HL-60 (cell line): ENCODE measurements at regions not wholly inside any gene's neighbourhood (a gene's known extent, or its start where the extent isn't known, plus 50 kb on each side); places are given as distances from the start of the nearest gene placed in this dataset.

ENCODE experiments used
- DNase-seq, 2 experiments: peaks; one replicate each; pipeline ENCODE4 v3.0.0-alpha.2; 2010 to 2020; ENCODE audit warnings: low read depth in 1 of 2, low spot score in 1 of 2
- H3K27ac ChIP-seq: fragments of 250-450 bp; sonication (Bioruptor Pico); replicated peaks from 2 replicates; pipeline ENCODE4 v1.5.1; 2020; ENCODE audit warnings: mild to moderate bottlenecking, moderate library complexity
- H3K27me3 ChIP-seq: fragments of 250-450 bp; sonication (Bioruptor Pico); 2 replicates; pipeline ENCODE4 v1.5.1; 2021; ENCODE audit warnings: mild to moderate bottlenecking, moderate library complexity; ENCODE audit not compliant: insufficient read depth, poor library complexity, severe bottlenecking
- H3K4me3 ChIP-seq: replicated peaks from 2 replicates; pipeline ENCODE4 v1.5.1; 2011; ENCODE audit warnings: mild to moderate bottlenecking, control low read depth, low read length; ENCODE audit not compliant: insufficient read depth
- GABPA ChIP-seq: IDR thresholded peaks from 2 replicates; pipeline ENCODE4 v1.6.1; 2012; ENCODE audit warnings: low read depth
- POLR2AphosphoS5 ChIP-seq: IDR thresholded peaks from 2 replicates; pipeline ENCODE4 v1.6.1; 2012; ENCODE audit warnings: low read depth
- SPI1 ChIP-seq: IDR thresholded peaks from 2 replicates; pipeline ENCODE4 v1.6.1; 2012; ENCODE audit warnings: low read depth, mild to moderate bottlenecking, borderline replicate concordance
- TF ChIP-seq, protein P1 (sequence below): IDR thresholded peaks from one replicate; pipeline ENCODE4 v1.5.1; 2011; ENCODE audit warnings: low read length, control low read depth, inconsistent platforms; ENCODE audit not compliant: insufficient read depth
- TF ChIP-seq, protein P2 (sequence below): IDR thresholded peaks from 2 replicates; pipeline ENCODE4 v1.6.1; 2012; ENCODE audit warnings: low read depth; ENCODE audit not compliant: insufficient replicate concordance

DNA sequence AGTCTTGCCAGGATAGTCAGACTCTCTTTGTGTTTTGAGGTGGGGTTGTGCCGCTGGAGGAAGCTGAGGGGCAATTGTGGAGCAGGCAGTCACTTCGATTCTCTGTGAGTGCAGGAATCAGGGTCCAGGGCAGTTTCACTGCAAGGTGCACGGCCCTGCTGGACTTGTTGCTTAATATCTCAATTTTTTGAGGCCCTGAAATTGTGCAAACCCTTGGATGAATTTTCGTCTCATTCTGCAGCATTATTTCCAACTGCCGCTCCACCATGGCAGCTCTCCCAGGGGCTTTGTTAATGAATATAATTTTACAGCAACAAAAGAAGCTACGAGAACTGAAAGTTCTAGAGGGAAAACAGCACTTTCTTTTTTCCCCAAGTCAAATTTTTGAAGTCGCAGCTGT, 531.9 kb downstream of the QKI start:
- peaks cover 2% of the 10 kb centered on the region for H3K27me3 ChIP-seq
- no peak overlapping the region for H3K4me3 ChIP-seq
- DNase-seq = no peak
- no peak overlapping the region for H3K27ac ChIP-seq
- TF ChIP-seq SPI1 (no peak), POLR2AphosphoS5 (no peak), GABPA (no peak)
- TF ChIP-seq, protein P1, sequence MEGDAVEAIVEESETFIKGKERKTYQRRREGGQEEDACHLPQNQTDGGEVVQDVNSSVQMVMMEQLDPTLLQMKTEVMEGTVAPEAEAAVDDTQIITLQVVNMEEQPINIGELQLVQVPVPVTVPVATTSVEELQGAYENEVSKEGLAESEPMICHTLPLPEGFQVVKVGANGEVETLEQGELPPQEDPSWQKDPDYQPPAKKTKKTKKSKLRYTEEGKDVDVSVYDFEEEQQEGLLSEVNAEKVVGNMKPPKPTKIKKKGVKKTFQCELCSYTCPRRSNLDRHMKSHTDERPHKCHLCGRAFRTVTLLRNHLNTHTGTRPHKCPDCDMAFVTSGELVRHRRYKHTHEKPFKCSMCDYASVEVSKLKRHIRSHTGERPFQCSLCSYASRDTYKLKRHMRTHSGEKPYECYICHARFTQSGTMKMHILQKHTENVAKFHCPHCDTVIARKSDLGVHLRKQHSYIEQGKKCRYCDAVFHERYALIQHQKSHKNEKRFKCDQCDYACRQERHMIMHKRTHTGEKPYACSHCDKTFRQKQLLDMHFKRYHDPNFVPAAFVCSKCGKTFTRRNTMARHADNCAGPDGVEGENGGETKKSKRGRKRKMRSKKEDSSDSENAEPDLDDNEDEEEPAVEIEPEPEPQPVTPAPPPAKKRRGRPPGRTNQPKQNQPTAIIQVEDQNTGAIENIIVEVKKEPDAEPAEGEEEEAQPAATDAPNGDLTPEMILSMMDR = no peak
- TF ChIP-seq, protein P2, sequence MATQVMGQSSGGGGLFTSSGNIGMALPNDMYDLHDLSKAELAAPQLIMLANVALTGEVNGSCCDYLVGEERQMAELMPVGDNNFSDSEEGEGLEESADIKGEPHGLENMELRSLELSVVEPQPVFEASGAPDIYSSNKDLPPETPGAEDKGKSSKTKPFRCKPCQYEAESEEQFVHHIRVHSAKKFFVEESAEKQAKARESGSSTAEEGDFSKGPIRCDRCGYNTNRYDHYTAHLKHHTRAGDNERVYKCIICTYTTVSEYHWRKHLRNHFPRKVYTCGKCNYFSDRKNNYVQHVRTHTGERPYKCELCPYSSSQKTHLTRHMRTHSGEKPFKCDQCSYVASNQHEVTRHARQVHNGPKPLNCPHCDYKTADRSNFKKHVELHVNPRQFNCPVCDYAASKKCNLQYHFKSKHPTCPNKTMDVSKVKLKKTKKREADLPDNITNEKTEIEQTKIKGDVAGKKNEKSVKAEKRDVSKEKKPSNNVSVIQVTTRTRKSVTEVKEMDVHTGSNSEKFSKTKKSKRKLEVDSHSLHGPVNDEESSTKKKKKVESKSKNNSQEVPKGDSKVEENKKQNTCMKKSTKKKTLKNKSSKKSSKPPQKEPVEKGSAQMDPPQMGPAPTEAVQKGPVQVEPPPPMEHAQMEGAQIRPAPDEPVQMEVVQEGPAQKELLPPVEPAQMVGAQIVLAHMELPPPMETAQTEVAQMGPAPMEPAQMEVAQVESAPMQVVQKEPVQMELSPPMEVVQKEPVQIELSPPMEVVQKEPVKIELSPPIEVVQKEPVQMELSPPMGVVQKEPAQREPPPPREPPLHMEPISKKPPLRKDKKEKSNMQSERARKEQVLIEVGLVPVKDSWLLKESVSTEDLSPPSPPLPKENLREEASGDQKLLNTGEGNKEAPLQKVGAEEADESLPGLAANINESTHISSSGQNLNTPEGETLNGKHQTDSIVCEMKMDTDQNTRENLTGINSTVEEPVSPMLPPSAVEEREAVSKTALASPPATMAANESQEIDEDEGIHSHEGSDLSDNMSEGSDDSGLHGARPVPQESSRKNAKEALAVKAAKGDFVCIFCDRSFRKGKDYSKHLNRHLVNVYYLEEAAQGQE = no peak

DNA sequence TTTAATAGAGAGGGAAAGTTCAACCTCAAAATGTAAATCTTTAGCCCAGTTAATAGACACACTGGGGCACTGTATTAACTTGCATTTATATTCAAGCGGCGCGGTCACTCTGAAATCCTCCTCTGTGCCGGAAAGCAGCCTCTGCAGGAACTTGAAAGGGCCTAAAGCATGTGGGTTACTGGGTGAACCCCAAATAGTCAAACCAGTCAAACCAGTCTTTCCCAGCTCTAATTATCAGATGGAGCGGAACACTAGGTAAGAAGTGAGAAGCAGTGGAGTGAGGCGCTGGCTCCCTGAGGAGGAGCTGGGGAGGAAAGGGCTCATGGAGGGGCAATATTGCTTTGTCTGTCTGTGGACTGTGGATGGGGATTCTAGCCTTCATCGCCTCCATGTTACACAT, 531.3 kb downstream of the QKI start:
- peaks cover 2% of the 10 kb centered on the region for H3K27me3 ChIP-seq
- H3K4me3 ChIP-seq = no peak overlapping the region
- TF ChIP-seq, protein P2 = no peak
- TF ChIP-seq GABPA = no peak
- TF ChIP-seq, protein P1 = no peak
- no peak overlapping the region for H3K27ac ChIP-seq
- DNase-seq = no peak

DNA sequence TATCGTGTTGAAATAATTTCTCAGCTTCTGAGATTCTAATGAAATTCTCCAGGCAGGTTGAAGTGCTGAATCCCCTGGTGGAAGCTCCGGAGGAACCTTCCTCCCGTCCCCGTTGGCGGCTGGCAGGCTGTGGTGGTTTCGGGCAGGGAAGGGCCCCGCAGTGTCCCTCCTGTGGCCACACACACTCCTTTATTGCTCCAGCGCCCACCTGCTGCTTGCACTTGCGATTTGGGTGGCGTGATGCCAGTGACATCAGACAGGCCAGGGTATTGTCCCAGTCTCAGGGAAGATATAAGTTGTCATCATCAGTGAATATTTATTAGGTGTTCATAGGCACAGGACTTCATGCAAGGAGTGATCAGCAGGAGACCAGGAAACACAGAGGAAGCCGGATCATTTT, 530.4 kb downstream of the QKI start:
- TF ChIP-seq SPI1 (no peak), POLR2AphosphoS5 (no peak), GABPA (no peak)
- TF ChIP-seq, protein P1 = no peak
- TF ChIP-seq, protein P2 = no peak

More for the DNA sequence above, 530.4 kb downstream of the QKI start:
- Histone ChIP-seq H3K27ac (no peak overlapping the region), H3K4me3 (no peak overlapping the region), H3K27me3 (peaks cover 2% of the 10 kb centered on the region)
- DNase-seq = no peak
